GM18951 (cell line): ENCODE measurements at regions not wholly inside any gene's neighbourhood (a gene's known extent, or its start where the extent isn't known, plus 50 kb on each side); places are given as distances from the start of the nearest gene placed in this dataset.
"Not testable (repeated sequence)": the region's sequence is repeated elsewhere in the genome, so short reads cannot be mapped to it uniquely, and the experiment has no call there.

Experiments used
- POLR2A ChIP-seq: IDR thresholded peaks from 4 replicates; pipeline ENCODE4 v1.6.1; 2011; ENCODE audit warnings: mild to moderate bottlenecking; ENCODE audit not compliant: insufficient read length, insufficient read depth; ENCODE audit errors: extremely low read depth
- in situ Hi-C: fragments of 300-500 bp; cut with MboI; formaldehyde crosslinking; loops from one replicate; pipeline ENCODE4 v1.12.0; 2022; ENCODE audit warnings: low sequenced_read_pairs, mixed read lengths, inconsistent platforms; ENCODE audit not compliant: unreplicated experiment

GRCh38 chr10:9091530-9092093, 1037.1 kb downstream of the GATA3 start:
- in situ Hi-C loops: no loop called here
- no peak for TF ChIP-seq POLR2A

GRCh38 chr10:9096288-9096687, 1041.8 kb downstream of the GATA3 start:
- in situ Hi-C loops: no loop called here
- TF ChIP-seq POLR2A: no peak

GRCh38 chr10:9097206-9097990, 1042.9 kb downstream of the GATA3 start:
- no peak for TF ChIP-seq POLR2A
- in situ Hi-C loops: no loop called here

- in situ Hi-C loops: no loop called here
- no peak for TF ChIP-seq POLR2A
Observed at GRCh38 chr10:9097991-9098306, 1043.5 kb downstream of the GATA3 start.

GRCh38 chr10:9102026-9102425, 1047.5 kb downstream of the GATA3 start:
- in situ Hi-C loops: no loop called here
- no peak for TF ChIP-seq POLR2A

GRCh38 chr10:9103301-9103700, 1048.8 kb downstream of the GATA3 start:
- in situ Hi-C loops: no loop called here
- no peak for TF ChIP-seq POLR2A

GRCh38 chr10:9111976-9112375, 1057.5 kb downstream of the GATA3 start:
- in situ Hi-C loops: no loop called here

GRCh38 chr10:9126728-9127127, 1072.2 kb downstream of the GATA3 start:
- in situ Hi-C loops: no loop called here
- no peak for TF ChIP-seq POLR2A

More at GRCh38 chr10:9111976-9112375, 1057.5 kb downstream of the GATA3 start:
- TF ChIP-seq POLR2A: no peak

- TF ChIP-seq POLR2A: no peak
- in situ Hi-C loops: no loop called here
Observed at GRCh38 chr10:9137368-9137767, 1082.9 kb downstream of the GATA3 start.

GRCh38 chr10:9138829-9139228, 1084.3 kb downstream of the GATA3 start:
- in situ Hi-C loops: not testable (repeated sequence)

GRCh38 chr10:9140373-9140772, 1085.9 kb downstream of the GATA3 start:
- in situ Hi-C loops: no loop called here
- TF ChIP-seq POLR2A: no peak

GRCh38 chr10:9147475-9147874, 1093.0 kb downstream of the GATA3 start:
- TF ChIP-seq POLR2A: no peak
- in situ Hi-C loops: no loop called here

GRCh38 chr10:9149134-9149533, 1094.6 kb downstream of the GATA3 start:
- no peak for TF ChIP-seq POLR2A
- in situ Hi-C loops: no loop called here

GRCh38 chr10:9153057-9153456, 1098.6 kb downstream of the GATA3 start:
- in situ Hi-C loops: not testable (repeated sequence)
